WTC11 (cell line): ENCODE measurements at regions not wholly inside any gene's neighbourhood (a gene's known extent, or its start where the extent isn't known, plus 50 kb on each side); places are given as distances from the start of the nearest gene placed in this dataset.

ENCODE experiments used
- FOXK1 ChIP-seq: sonication (generic); formaldehyde crosslinking; IDR thresholded peaks from 2 replicates; pipeline ENCODE4 v1.8.0; 2022; ENCODE audit warnings: mild to moderate bottlenecking, moderate library complexity, missing genetic modification reagents
- ZNF138 ChIP-seq: sonication (generic); formaldehyde crosslinking; conservative IDR thresholded peaks from 2 replicates; pipeline ENCODE4 v1.8.1; 2022; ENCODE audit warnings: mild to moderate bottlenecking, moderate library complexity, missing genetic modification reagents
- ZNF232 ChIP-seq: sonication (generic); formaldehyde crosslinking; IDR thresholded peaks from 2 replicates; pipeline ENCODE4 v1.8.0; 2022; ENCODE audit warnings: mild to moderate bottlenecking, missing genetic modification reagents
- TF ChIP-seq, protein P1 (sequence below): sonication (generic); formaldehyde crosslinking; IDR thresholded peaks from 2 replicates; pipeline ENCODE4 v1.8.1; 2023; ENCODE audit warnings: mild to moderate bottlenecking, missing genetic modification reagents, moderate library complexity
- TF ChIP-seq, protein P2 (sequence below): sonication (generic); formaldehyde crosslinking; IDR thresholded peaks from 2 replicates; pipeline ENCODE4 v1.8.0; 2022; ENCODE audit warnings: mild to moderate bottlenecking, missing genetic modification reagents
- TF ChIP-seq, protein P3 (sequence below): fragments of 200-600 bp; IDR thresholded peaks from 2 replicates; pipeline ENCODE4 v1.8.0; 2022; ENCODE audit warnings: antibody characterized with exemption
- TF ChIP-seq, protein P4 (sequence below): sonication (generic); formaldehyde crosslinking; IDR thresholded peaks from 2 replicates; pipeline ENCODE4 v1.8.1; 2022; ENCODE audit warnings: low read depth, mild to moderate bottlenecking, moderate library complexity, missing genetic modification reagents, borderline replicate concordance
- TF ChIP-seq, protein P5 (sequence below): sonication (generic); formaldehyde crosslinking; IDR thresholded peaks from 2 replicates; pipeline ENCODE4 v1.8.1; 2022; ENCODE audit warnings: mild to moderate bottlenecking, moderate library complexity, missing genetic modification reagents
- TF ChIP-seq, protein P6 (sequence below): sonication (generic); formaldehyde crosslinking; IDR thresholded peaks from 2 replicates; pipeline ENCODE4 v1.8.1; 2022; ENCODE audit warnings: mild to moderate bottlenecking, missing genetic modification reagents, moderate library complexity, borderline replicate concordance
- TF ChIP-seq, protein P7 (sequence below): fragments of 250-450 bp; sonication (Bioruptor Pico); IDR thresholded peaks from 2 replicates; pipeline ENCODE4 v1.9.0; 2021; ENCODE audit warnings: mild to moderate bottlenecking, borderline replicate concordance

DNA sequence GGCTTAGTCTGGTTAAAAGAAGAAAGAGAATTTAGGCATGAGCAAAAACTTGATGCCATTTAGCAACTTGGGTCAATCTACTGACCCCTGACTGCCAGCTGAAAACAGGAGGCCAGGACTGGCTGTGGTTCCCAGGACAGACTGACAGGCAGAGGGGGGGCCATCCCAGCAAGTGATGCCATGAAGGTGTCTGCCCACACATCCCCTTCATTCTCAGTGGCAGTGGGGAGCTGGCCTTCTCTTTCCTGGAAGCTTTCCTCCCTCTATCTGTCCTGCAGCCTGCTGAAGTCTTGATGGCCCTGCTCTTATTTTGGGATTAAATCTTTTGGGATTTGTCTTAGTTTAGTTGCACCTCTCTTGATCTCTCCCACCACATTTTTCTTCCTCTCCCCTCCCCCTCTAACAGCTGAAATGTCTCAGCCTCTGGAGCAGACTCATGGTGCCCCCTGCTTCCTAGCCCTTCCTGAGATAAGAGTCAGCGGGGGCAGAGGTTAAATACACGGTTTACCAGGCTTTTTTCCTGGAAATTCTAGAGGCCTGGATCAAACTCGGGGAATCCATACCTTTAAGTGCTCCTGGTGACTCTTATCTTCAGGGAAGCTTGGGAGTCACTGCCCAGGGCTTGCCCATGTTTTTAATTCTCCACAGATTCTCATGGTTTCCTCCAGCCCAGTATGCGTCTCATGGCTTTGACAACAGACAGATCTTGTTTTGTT, 99.5 kb upstream of the TSPAN2 start:
- TF ChIP-seq ZNF138 (CRISPR knock-in tag): no peak
- TF ChIP-seq, protein P1, sequence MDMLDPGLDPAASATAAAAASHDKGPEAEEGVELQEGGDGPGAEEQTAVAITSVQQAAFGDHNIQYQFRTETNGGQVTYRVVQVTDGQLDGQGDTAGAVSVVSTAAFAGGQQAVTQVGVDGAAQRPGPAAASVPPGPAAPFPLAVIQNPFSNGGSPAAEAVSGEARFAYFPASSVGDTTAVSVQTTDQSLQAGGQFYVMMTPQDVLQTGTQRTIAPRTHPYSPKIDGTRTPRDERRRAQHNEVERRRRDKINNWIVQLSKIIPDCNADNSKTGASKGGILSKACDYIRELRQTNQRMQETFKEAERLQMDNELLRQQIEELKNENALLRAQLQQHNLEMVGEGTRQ (CRISPR knock-in tag): no peak
- TF ChIP-seq, protein P2, sequence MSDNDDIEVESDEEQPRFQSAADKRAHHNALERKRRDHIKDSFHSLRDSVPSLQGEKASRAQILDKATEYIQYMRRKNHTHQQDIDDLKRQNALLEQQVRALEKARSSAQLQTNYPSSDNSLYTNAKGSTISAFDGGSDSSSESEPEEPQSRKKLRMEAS (CRISPR knock-in tag): no peak
- TF ChIP-seq, protein P3, sequence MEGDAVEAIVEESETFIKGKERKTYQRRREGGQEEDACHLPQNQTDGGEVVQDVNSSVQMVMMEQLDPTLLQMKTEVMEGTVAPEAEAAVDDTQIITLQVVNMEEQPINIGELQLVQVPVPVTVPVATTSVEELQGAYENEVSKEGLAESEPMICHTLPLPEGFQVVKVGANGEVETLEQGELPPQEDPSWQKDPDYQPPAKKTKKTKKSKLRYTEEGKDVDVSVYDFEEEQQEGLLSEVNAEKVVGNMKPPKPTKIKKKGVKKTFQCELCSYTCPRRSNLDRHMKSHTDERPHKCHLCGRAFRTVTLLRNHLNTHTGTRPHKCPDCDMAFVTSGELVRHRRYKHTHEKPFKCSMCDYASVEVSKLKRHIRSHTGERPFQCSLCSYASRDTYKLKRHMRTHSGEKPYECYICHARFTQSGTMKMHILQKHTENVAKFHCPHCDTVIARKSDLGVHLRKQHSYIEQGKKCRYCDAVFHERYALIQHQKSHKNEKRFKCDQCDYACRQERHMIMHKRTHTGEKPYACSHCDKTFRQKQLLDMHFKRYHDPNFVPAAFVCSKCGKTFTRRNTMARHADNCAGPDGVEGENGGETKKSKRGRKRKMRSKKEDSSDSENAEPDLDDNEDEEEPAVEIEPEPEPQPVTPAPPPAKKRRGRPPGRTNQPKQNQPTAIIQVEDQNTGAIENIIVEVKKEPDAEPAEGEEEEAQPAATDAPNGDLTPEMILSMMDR: no peak
- TF ChIP-seq, protein P4, sequence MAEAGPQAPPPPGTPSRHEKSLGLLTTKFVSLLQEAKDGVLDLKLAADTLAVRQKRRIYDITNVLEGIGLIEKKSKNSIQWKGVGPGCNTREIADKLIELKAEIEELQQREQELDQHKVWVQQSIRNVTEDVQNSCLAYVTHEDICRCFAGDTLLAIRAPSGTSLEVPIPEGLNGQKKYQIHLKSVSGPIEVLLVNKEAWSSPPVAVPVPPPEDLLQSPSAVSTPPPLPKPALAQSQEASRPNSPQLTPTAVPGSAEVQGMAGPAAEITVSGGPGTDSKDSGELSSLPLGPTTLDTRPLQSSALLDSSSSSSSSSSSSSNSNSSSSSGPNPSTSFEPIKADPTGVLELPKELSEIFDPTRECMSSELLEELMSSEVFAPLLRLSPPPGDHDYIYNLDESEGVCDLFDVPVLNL (CRISPR knock-in tag): no peak
- TF ChIP-seq, protein P5, sequence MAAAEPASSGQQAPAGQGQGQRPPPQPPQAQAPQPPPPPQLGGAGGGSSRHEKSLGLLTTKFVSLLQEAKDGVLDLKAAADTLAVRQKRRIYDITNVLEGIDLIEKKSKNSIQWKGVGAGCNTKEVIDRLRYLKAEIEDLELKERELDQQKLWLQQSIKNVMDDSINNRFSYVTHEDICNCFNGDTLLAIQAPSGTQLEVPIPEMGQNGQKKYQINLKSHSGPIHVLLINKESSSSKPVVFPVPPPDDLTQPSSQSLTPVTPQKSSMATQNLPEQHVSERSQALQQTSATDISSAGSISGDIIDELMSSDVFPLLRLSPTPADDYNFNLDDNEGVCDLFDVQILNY (CRISPR knock-in tag): no peak
- TF ChIP-seq, protein P6, sequence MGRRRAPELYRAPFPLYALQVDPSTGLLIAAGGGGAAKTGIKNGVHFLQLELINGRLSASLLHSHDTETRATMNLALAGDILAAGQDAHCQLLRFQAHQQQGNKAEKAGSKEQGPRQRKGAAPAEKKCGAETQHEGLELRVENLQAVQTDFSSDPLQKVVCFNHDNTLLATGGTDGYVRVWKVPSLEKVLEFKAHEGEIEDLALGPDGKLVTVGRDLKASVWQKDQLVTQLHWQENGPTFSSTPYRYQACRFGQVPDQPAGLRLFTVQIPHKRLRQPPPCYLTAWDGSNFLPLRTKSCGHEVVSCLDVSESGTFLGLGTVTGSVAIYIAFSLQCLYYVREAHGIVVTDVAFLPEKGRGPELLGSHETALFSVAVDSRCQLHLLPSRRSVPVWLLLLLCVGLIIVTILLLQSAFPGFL (CRISPR knock-in tag): no peak
- no peak for TF ChIP-seq FOXK1 (CRISPR knock-in tag)
- TF ChIP-seq, protein P7, sequence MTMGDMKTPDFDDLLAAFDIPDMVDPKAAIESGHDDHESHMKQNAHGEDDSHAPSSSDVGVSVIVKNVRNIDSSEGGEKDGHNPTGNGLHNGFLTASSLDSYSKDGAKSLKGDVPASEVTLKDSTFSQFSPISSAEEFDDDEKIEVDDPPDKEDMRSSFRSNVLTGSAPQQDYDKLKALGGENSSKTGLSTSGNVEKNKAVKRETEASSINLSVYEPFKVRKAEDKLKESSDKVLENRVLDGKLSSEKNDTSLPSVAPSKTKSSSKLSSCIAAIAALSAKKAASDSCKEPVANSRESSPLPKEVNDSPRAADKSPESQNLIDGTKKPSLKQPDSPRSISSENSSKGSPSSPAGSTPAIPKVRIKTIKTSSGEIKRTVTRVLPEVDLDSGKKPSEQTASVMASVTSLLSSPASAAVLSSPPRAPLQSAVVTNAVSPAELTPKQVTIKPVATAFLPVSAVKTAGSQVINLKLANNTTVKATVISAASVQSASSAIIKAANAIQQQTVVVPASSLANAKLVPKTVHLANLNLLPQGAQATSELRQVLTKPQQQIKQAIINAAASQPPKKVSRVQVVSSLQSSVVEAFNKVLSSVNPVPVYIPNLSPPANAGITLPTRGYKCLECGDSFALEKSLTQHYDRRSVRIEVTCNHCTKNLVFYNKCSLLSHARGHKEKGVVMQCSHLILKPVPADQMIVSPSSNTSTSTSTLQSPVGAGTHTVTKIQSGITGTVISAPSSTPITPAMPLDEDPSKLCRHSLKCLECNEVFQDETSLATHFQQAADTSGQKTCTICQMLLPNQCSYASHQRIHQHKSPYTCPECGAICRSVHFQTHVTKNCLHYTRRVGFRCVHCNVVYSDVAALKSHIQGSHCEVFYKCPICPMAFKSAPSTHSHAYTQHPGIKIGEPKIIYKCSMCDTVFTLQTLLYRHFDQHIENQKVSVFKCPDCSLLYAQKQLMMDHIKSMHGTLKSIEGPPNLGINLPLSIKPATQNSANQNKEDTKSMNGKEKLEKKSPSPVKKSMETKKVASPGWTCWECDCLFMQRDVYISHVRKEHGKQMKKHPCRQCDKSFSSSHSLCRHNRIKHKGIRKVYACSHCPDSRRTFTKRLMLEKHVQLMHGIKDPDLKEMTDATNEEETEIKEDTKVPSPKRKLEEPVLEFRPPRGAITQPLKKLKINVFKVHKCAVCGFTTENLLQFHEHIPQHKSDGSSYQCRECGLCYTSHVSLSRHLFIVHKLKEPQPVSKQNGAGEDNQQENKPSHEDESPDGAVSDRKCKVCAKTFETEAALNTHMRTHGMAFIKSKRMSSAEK (CRISPR knock-in tag): no peak
- no peak for TF ChIP-seq ZNF232 (CRISPR knock-in tag)
